ENCODE measurements at regions not wholly inside any gene's neighbourhood (a gene's known extent, or its start where the extent isn't known, plus 50 kb on each side); places are given as distances from the start of the nearest gene placed in this dataset.

DNA sequence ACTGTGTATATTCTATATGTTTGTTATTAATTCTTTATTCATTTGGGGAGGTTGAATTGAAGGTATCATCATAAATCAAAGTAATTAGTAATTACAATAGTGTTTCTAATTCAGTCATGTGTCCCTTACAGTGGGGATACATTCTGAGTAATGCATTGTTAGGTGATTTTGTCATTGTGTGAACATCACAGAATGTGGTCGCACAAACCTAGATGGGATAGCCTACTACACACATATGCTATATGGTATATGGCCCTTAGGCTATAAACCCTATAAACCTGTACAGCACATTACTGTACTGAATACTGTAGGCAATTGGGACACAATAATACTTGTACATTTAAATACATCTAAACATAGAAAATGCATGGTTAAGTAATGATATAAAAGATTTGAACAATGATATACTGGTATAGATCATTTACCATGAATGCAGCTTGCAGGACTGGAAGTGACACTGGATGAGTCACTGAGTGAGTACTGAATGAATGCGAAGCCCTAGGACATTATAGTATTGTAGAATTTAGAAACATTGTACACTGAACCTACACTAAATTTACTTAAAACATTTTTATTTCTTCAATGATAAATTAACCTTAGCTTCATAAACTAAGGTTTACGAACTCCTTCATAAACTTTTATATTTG, 936.2 kb upstream of the CHORDC1 start:
- H3K27ac Mint-ChIP-seq: no peak overlapping the region
- Histone ChIP-seq H3K4me1 (ENCODE audit: control insufficient read depth in 2 of 2, insufficient read depth in 2 of 2, low read length in 2 of 2) (no peaks in the 10 kb centered on the region), H3K4me3 (ENCODE audit: low read length) (no peak overlapping the region), H3K27me3 (ENCODE audit: control insufficient read depth in 2 of 2, insufficient read depth in 2 of 2, low read length in 2 of 2) (no peaks in the 10 kb centered on the region), H3K36me3 (ENCODE audit: control insufficient read depth in 2 of 3, insufficient read depth in 3 of 3, low read length in 3 of 3) (no peaks in the 10 kb centered on the region), H3K9me3 (ENCODE audit: control insufficient read depth in 2 of 3, low read length in 3 of 3) (no peaks in the 10 kb centered on the region), H3K27ac (ENCODE audit: low read depth, low read length) (no peak overlapping the region)
- no peak for ATAC-seq
- H3K4me3 Mint-ChIP-seq: no peak overlapping the region
- H3K27me3 Mint-ChIP-seq: no peaks in the 10 kb centered on the region
- ChIA-PET POLR2A (no interaction called here), CTCF (no interaction called here)
- H3K4me1 Mint-ChIP-seq: no peaks in the 10 kb centered on the region
- intact Hi-C loops (cut with micrococcal nuclease): no loop called here
- H3K9me3 Mint-ChIP-seq: peaks cover 0 to 14% (median 0%) of the 10 kb centered on the region in 11 donors
- DNase-seq: no peak
- no peaks in the 10 kb centered on the region for H3K36me3 Mint-ChIP-seq

DNA sequence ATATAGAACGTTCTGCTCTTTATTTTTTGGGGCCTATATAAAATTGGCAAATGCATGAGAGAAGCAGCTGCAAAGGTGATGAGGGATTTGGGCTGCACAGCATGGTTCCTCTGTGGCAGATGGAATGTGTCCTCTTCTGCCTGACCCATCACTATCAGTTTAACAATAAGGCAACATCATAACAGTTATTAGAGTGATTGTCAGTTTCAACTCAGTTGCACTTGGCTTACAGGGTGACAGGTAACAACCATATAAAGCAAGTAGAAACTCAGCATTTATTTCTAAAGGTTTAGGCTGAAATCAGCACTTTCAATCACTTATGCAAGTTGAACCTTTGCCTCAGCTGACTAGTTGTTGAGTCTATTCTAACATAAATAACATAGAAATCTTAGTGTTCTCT, 935.4 kb upstream of the CHORDC1 start:
- Mint-ChIP-seq H3K36me3 (no peaks in the 10 kb centered on the region), H3K9me3 (peaks cover 0 to 19% (median 2%) of the 10 kb centered on the region in 11 donors), H3K27ac (no peak overlapping the region), H3K27me3 (no peaks in the 10 kb centered on the region), H3K4me1 (no peaks in the 10 kb centered on the region), H3K4me3 (no peak overlapping the region)
- DNase-seq: no peak
- Histone ChIP-seq H3K27ac (ENCODE audit: low read depth, low read length) (no peak overlapping the region), H3K36me3 (ENCODE audit: control insufficient read depth in 2 of 3, insufficient read depth in 3 of 3, low read length in 3 of 3) (no peaks in the 10 kb centered on the region), H3K9me3 (ENCODE audit: control insufficient read depth in 2 of 3, low read length in 3 of 3) (no peaks in the 10 kb centered on the region), H3K27me3 (ENCODE audit: control insufficient read depth in 2 of 2, insufficient read depth in 2 of 2, low read length in 2 of 2) (no peaks in the 10 kb centered on the region), H3K4me1 (ENCODE audit: control insufficient read depth in 2 of 2, insufficient read depth in 2 of 2, low read length in 2 of 2) (no peaks in the 10 kb centered on the region), H3K4me3 (ENCODE audit: low read length) (no peak overlapping the region)
- ChIA-PET CTCF (no interaction called here), POLR2A (no interaction called here)
- no peak for ATAC-seq
- intact Hi-C loops (cut with micrococcal nuclease): no loop called here

DNA sequence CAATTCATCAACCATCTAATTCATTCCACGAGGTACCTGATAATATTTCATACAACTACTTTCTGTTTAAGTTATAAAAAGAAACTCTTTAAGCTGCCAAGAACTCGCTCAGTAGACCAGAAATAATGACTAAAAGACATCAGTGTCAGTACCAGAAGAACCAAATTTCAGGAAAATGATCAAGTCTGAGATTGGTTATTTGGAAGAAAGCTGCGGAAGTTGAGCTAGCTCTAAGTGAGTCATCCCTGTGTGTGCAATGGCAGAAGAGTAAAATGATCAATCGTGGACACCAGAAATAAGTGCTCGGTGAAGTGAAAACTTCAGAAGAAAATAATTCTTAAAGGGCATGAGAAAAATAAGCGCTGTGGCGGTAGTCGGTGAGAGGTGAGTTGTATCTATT, 933.2 kb upstream of the CHORDC1 start:
- H3K4me3 Mint-ChIP-seq: no peak overlapping the region
- H3K36me3 ChIP-seq (ENCODE audit: control insufficient read depth in 2 of 3, insufficient read depth in 3 of 3, low read length in 3 of 3): no peaks in the 10 kb centered on the region
- peaks cover 0 to 35% (median 12%) of the 10 kb centered on the region in 11 donors for H3K9me3 Mint-ChIP-seq
- no peaks in the 10 kb centered on the region for H3K27me3 ChIP-seq (ENCODE audit: control insufficient read depth in 2 of 2, insufficient read depth in 2 of 2, low read length in 2 of 2)
- ChIA-PET CTCF (no interaction called here), POLR2A (no interaction called here)
- H3K4me1 ChIP-seq (ENCODE audit: control insufficient read depth in 2 of 2, insufficient read depth in 2 of 2, low read length in 2 of 2): no peaks in the 10 kb centered on the region
- no peak overlapping the region for H3K27ac Mint-ChIP-seq
- no peaks in the 10 kb centered on the region for H3K27me3 Mint-ChIP-seq
- no peak overlapping the region for H3K27ac ChIP-seq (ENCODE audit: low read depth, low read length)
- H3K4me1 Mint-ChIP-seq: no peaks in the 10 kb centered on the region
- peaks cover 0 to 13% (median 0%) of the 10 kb centered on the region in 3 experiments for H3K9me3 ChIP-seq (ENCODE audit: control insufficient read depth in 2 of 3, low read length in 3 of 3)
- intact Hi-C loops (cut with micrococcal nuclease): no loop called here
- H3K36me3 Mint-ChIP-seq: no peaks in the 10 kb centered on the region
- ATAC-seq (no peak), DNase-seq (no peak)
- no peak overlapping the region for H3K4me3 ChIP-seq (ENCODE audit: low read length)

DNA sequence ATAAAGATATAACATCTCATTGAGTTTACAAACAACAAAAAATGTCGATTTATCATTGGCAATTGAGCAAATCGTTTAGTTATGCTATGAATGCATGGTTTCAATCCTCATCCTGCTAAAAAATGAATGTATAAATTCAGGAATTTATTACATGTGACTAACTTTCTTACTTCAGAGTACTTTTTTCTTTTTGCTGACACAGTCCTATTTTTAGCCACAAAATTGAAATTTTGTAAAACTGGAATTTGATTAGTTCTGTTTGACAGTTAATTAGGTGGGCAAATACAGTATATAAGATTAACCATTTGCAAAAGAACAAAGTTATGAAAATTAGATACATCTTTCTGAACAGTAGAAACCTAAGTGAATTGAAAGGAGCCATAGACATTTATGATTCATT, 925.0 kb upstream of the CHORDC1 start:
- POLR2A ChIA-PET: no interaction called here
- no peaks in the 10 kb centered on the region for H3K36me3 ChIP-seq (ENCODE audit: control insufficient read depth in 2 of 3, insufficient read depth in 3 of 3, low read length in 3 of 3)

DNA sequence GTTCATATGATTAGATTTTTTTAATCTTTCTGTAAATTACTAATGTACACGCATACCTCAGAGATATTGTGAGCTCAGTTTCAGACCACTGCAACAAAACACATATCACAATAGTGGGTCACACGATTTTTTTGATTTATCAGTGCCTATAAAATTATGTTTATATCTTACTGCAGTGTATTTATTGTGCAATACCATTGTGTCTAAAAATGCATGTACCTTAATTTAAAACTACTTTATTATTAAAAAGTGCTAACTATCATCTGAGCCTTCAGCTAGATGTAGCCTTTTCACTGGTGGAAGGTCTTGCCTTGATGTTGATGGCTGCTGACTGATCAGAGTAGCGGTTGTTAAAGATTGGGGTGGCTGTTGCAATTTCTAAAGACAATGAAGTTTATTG, 918.8 kb upstream of the CHORDC1 start:
- H3K4me3 ChIP-seq (ENCODE audit: low read length): no peak overlapping the region
- H3K27ac ChIP-seq (ENCODE audit: low read depth, low read length): no peak overlapping the region
- H3K27me3 ChIP-seq (ENCODE audit: control insufficient read depth in 2 of 2, insufficient read depth in 2 of 2, low read length in 2 of 2): no peaks in the 10 kb centered on the region
- no peaks in the 10 kb centered on the region for H3K36me3 ChIP-seq (ENCODE audit: control insufficient read depth in 2 of 3, insufficient read depth in 3 of 3, low read length in 3 of 3)
- Mint-ChIP-seq H3K27ac (no peak overlapping the region), H3K4me3 (no peak overlapping the region), H3K9me3 (peaks cover 0 to 15% (median 3%) of the 10 kb centered on the region in 11 donors), H3K27me3 (no peaks in the 10 kb centered on the region), H3K36me3 (no peaks in the 10 kb centered on the region), H3K4me1 (peaks cover 0 to 1% (median 0%) of the 10 kb centered on the region in 7 donors)
- ChIA-PET POLR2A (no interaction called here), CTCF (no interaction called here)
- H3K4me1 ChIP-seq (ENCODE audit: control insufficient read depth in 2 of 2, insufficient read depth in 2 of 2, low read length in 2 of 2): no peaks in the 10 kb centered on the region
- intact Hi-C loops (cut with micrococcal nuclease): no loop called here
- ATAC-seq (no peak), DNase-seq (no peak)
- no peaks in the 10 kb centered on the region for H3K9me3 ChIP-seq (ENCODE audit: control insufficient read depth in 2 of 3, low read length in 3 of 3)

More for the DNA sequence above, 925.0 kb upstream of the CHORDC1 start:
- H3K27ac ChIP-seq (ENCODE audit: low read depth, low read length): no peak overlapping the region
- ATAC-seq: no peak
- Mint-ChIP-seq H3K27me3 (no peaks in the 10 kb centered on the region), H3K4me1 (peaks cover 0 to 1% (median 0%) of the 10 kb centered on the region in 7 donors), H3K36me3 (no peaks in the 10 kb centered on the region), H3K27ac (no peak overlapping the region), H3K9me3 (peaks cover 0 to 21% (median 12%) of the 10 kb centered on the region in 11 donors), H3K4me3 (no peak overlapping the region)
- intact Hi-C loops (cut with micrococcal nuclease): no loop called here
- no peak overlapping the region for H3K4me3 ChIP-seq (ENCODE audit: low read length)
- no peaks in the 10 kb centered on the region for H3K4me1 ChIP-seq (ENCODE audit: control insufficient read depth in 2 of 2, insufficient read depth in 2 of 2, low read length in 2 of 2)
- DNase-seq: no peak
- H3K9me3 ChIP-seq (ENCODE audit: control insufficient read depth in 2 of 3, low read length in 3 of 3): peaks cover 0 to 10% (median 0%) of the 10 kb centered on the region in 3 experiments
- CTCF ChIA-PET: no interaction called here
- no peaks in the 10 kb centered on the region for H3K27me3 ChIP-seq (ENCODE audit: control insufficient read depth in 2 of 2, insufficient read depth in 2 of 2, low read length in 2 of 2)

DNA sequence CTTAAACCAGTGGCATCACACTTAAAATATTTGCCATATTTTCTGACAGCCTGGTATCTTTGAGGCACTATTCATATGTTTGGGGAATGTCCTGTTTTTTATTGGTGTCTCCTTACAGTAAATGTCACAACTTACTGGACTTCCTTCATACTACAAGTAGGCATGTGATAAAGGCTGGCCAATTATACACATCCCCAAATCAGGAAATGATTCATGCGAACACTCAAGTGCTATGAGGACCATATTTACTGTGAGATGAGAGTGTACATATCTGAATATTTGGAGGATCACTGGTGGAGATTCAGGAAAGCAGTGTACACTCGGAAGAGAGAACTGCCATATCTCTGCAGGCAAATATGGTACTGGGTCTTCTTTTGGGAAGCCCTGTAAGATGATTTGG, 913.8 kb upstream of the CHORDC1 start:
- Mint-ChIP-seq H3K4me1 (no peaks in the 10 kb centered on the region), H3K27me3 (no peaks in the 10 kb centered on the region), H3K9me3 (peaks cover 0 to 7% (median 3%) of the 10 kb centered on the region in 11 donors), H3K4me3 (no peak overlapping the region), H3K27ac (no peak overlapping the region), H3K36me3 (no peaks in the 10 kb centered on the region)
- Histone ChIP-seq H3K27ac (ENCODE audit: low read depth, low read length) (no peak overlapping the region), H3K36me3 (ENCODE audit: control insufficient read depth in 2 of 3, insufficient read depth in 3 of 3, low read length in 3 of 3) (no peaks in the 10 kb centered on the region), H3K4me1 (ENCODE audit: control insufficient read depth in 2 of 2, insufficient read depth in 2 of 2, low read length in 2 of 2) (no peaks in the 10 kb centered on the region), H3K4me3 (ENCODE audit: low read length) (no peak overlapping the region), H3K27me3 (ENCODE audit: control insufficient read depth in 2 of 2, insufficient read depth in 2 of 2, low read length in 2 of 2) (no peaks in the 10 kb centered on the region), H3K9me3 (ENCODE audit: control insufficient read depth in 2 of 3, low read length in 3 of 3) (no peaks in the 10 kb centered on the region)
- ATAC-seq (no peak), DNase-seq (no peak)
- POLR2A ChIA-PET: no interaction called here
- intact Hi-C loops (cut with micrococcal nuclease): no loop called here
- CTCF ChIA-PET: no interaction called here

DNA sequence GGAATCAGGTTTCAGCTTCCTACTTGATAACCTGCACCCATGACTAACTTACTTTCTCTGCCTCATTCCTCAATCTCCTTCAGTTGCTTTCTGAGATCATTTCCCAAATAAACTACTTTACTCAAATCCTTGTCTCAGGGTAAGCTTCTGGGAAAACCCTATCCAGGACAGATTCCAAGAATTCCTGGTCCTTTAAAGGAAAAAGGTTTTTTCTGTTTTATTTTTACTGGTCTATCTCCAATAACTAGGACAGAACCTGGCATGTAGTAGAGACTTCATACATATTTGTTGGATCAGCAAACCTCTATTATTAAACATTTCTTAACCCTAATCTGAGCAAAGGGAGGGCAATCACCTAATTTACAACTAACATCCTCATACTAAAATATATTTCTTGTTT, 910.5 kb upstream of the CHORDC1 start:
- no peaks in the 10 kb centered on the region for H3K9me3 ChIP-seq (ENCODE audit: control insufficient read depth in 2 of 3, low read length in 3 of 3)
- intact Hi-C loops (cut with micrococcal nuclease): no loop called here
- no peak overlapping the region for H3K4me3 ChIP-seq (ENCODE audit: low read length)
- ChIA-PET POLR2A (no interaction called here), CTCF (no interaction called here)
- ATAC-seq (no peak), DNase-seq (no peak)
- H3K27me3 Mint-ChIP-seq: no peaks in the 10 kb centered on the region
- no peak overlapping the region for H3K27ac Mint-ChIP-seq
- H3K27me3 ChIP-seq (ENCODE audit: control insufficient read depth in 2 of 2, insufficient read depth in 2 of 2, low read length in 2 of 2): no peaks in the 10 kb centered on the region
- no peaks in the 10 kb centered on the region for H3K4me1 ChIP-seq (ENCODE audit: control insufficient read depth in 2 of 2, insufficient read depth in 2 of 2, low read length in 2 of 2)
- H3K4me3 Mint-ChIP-seq: no peak overlapping the region
- no peak overlapping the region for H3K27ac ChIP-seq (ENCODE audit: low read depth, low read length)
- H3K36me3 Mint-ChIP-seq: no peaks in the 10 kb centered on the region
- H3K4me1 Mint-ChIP-seq: no peaks in the 10 kb centered on the region
- peaks cover 0 to 7% (median 3%) of the 10 kb centered on the region in 11 donors for H3K9me3 Mint-ChIP-seq
- no peaks in the 10 kb centered on the region for H3K36me3 ChIP-seq (ENCODE audit: control insufficient read depth in 2 of 3, insufficient read depth in 3 of 3, low read length in 3 of 3)

All from naive thymus-derived CD4-positive, alpha-beta T cell (primary cell).